Brain microvascular endothelial cell (primary cell): ENCODE measurements at regions not wholly inside any gene's neighbourhood (a gene's known extent, or its start where the extent isn't known, plus 50 kb on each side); places are given as distances from the start of the nearest gene placed in this dataset.

ENCODE experiments used
- DNase-seq: peaks from one replicate; pipeline ENCODE4 v3.0.0-alpha.2; 2020
- H3K27ac ChIP-seq: fragments of 250-450 bp; sonication (Bioruptor Pico); 2 replicates; pipeline ENCODE4 v1.5.1; 2020; ENCODE audit warnings: mild to moderate bottlenecking, moderate library complexity
- H3K27me3 ChIP-seq: fragments of 250-450 bp; sonication (Bioruptor Pico); replicated peaks from 2 replicates; pipeline ENCODE4 v1.5.1; 2020; ENCODE audit warnings: mild to moderate bottlenecking
- H3K36me3 ChIP-seq: fragments of 250-450 bp; sonication (Bioruptor Pico); replicated peaks from 2 replicates; pipeline ENCODE4 v1.5.1; 2020; ENCODE audit warnings: mild to moderate bottlenecking
- H3K4me3 ChIP-seq: 2 replicates; pipeline ENCODE4 v1.5.1; 2011; ENCODE audit warnings: low read depth, mild to moderate bottlenecking, control low read depth, low read length, moderate library complexity
- CTCF ChIP-seq: IDR thresholded peaks from 2 replicates; pipeline ENCODE4 v1.5.1; 2011; ENCODE audit warnings: low read depth, mild to moderate bottlenecking, moderate library complexity, low read length, control low read depth, inconsistent platforms; ENCODE audit errors: missing control alignments
- in situ Hi-C: cut with HindIII; loops from 2 replicates; pipeline ENCODE4 v1.10.0; 2017; ENCODE audit warnings: low sequenced_read_pairs, low pct_ligation_motif_present

DNA sequence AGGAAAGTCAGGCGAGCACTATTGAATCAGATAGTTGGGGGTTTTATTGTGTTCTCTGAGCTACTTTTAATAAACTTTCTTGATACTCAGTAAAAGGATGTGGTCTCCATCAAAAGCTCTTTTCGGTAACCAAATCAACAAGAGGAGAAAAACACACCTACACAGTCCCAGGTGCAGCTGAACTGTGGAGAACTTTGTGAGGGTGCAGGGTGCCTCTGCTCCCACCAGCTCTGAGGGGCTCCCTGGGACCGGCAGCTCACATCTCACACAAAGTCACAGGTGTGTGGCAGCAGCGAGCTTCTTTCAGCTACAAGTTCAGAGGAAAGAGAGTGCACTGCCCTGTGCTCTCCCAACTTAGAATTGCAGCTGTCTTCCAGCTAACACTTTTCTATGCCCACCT lies 650.4 kb downstream of the RNF144A start:
- Histone ChIP-seq H3K27ac (no peak overlapping the region), H3K4me3 (no peak overlapping the region), H3K36me3 (no peaks in the 10 kb centered on the region), H3K27me3 (no peaks in the 10 kb centered on the region)
- DNase-seq = no peak
- TF ChIP-seq CTCF = no peak
- in situ Hi-C loops = no loop called here

- in situ Hi-C loops = no loop called here
- Histone ChIP-seq H3K27ac (no peak overlapping the region), H3K4me3 (no peak overlapping the region), H3K36me3 (no peaks in the 10 kb centered on the region), H3K27me3 (no peaks in the 10 kb centered on the region)
- TF ChIP-seq CTCF = no peak
- no peak for DNase-seq
Observed at GRCh38 chr2:7570247-7570646, 653.0 kb downstream of the RNF144A start.

DNA sequence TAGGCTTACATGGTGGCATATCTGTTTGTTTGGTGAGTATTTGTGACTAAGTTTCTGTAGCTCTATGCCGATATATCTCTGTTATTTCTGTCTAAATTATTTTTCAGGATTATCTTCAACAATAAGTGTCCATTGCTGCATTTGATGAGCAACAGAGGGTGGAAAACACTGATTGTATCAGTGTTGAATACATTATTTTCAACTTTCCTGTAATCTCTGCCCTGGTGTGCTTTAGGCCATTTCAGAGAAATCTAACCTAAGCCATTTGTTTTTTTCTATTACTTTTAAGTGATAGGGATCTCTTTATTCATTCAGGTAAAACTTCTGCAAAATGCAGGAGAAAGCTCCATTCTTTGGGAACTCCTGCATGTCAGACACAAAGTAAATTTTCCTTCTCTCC lies 654.5 kb downstream of the RNF144A start:
- H3K27ac ChIP-seq = no peak overlapping the region
- no peaks in the 10 kb centered on the region for H3K27me3 ChIP-seq
- H3K4me3 ChIP-seq = no peak overlapping the region
- in situ Hi-C loops = no loop called here
- no peaks in the 10 kb centered on the region for H3K36me3 ChIP-seq
- TF ChIP-seq CTCF = no peak
- DNase-seq = no peak

GRCh38 chr2:7572450-7572849 lies 655.2 kb downstream of the RNF144A start:
- no peak for DNase-seq
- in situ Hi-C loops = no loop called here

GRCh38 chr2:7573166-7573825 lies 656.1 kb downstream of the RNF144A start:
- no peak for TF ChIP-seq CTCF
- in situ Hi-C loops = no loop called here
- no peak for DNase-seq
- Histone ChIP-seq H3K4me3 (no peak overlapping the region), H3K27ac (no peak overlapping the region), H3K36me3 (no peaks in the 10 kb centered on the region), H3K27me3 (no peaks in the 10 kb centered on the region)

More at GRCh38 chr2:7572450-7572849, 655.2 kb downstream of the RNF144A start:
- no peaks in the 10 kb centered on the region for H3K36me3 ChIP-seq
- no peak overlapping the region for H3K4me3 ChIP-seq
- no peak for TF ChIP-seq CTCF
- no peaks in the 10 kb centered on the region for H3K27me3 ChIP-seq
- H3K27ac ChIP-seq = no peak overlapping the region

DNA sequence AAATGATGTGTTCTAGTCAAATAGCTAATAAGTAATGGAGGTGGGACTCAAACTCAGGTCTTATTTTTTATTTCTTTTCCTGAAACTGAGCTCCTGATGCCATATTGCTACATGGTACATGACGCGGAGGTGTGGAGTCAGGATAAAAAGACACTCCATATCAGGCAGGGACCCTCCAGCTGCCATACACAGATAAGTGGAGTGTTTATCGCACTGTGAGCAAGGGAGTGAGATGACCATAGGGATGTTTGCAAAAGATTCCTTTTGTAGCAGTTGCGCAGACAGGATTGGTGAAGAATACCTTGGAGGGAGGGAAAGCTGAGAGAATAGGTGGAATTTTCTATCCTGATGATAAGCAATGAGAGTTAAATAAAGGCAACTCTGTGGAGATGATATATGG lies 657.2 kb downstream of the RNF144A start:
- no peak overlapping the region for H3K4me3 ChIP-seq
- no peak for TF ChIP-seq CTCF
- no peaks in the 10 kb centered on the region for H3K36me3 ChIP-seq
- no peak overlapping the region for H3K27ac ChIP-seq
- in situ Hi-C loops = no loop called here
- DNase-seq = no peak
- H3K27me3 ChIP-seq = no peaks in the 10 kb centered on the region
